Renal cortical epithelial cell (primary cell): ENCODE measurements at regions not wholly inside any gene's neighbourhood (a gene's known extent, or its start where the extent isn't known, plus 50 kb on each side); places are given as distances from the start of the nearest gene placed in this dataset.
A peak's percentile ranks its signal among the peaks of the same experiment; 100 is the strongest.
"Not testable (repeated sequence)": the region's sequence is repeated elsewhere in the genome, so short reads cannot be mapped to it uniquely, and the experiment has no call there.

Source experiments
- DNase-seq: peaks from one replicate; pipeline ENCODE4 v3.0.0-alpha.2; 2011; ENCODE audit warnings: low read depth

- no peak for DNase-seq
These were observed 67.4 kb upstream of the ADGRA1 start for GRCh38 chr10:133020193-133020817.

GRCh38 chr10:133019651-133020050 is 68.1 kb upstream of the ADGRA1 start:
- DNase-seq: no peak

DNA sequence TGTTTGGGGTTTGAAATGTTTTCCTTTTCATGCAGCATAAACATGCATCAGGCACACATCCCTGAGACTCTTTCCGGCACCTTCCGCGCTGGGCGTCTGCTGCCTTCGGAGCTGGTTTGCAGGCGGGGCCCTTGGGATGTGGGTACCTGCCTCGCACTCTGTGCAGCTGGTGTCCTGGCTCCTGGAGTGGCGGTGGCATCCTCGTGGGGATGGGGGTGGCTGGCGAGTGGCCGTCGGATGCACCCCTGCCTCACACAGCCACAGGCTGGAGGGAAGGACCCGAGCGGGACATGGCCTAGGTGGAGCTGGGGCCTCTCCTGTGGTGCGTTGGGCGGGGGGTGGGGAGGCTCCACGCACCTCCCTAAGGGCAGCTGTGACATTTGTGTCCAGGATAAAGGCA is 68.5 kb upstream of the ADGRA1 start:
- DNase-seq: no peak

DNA sequence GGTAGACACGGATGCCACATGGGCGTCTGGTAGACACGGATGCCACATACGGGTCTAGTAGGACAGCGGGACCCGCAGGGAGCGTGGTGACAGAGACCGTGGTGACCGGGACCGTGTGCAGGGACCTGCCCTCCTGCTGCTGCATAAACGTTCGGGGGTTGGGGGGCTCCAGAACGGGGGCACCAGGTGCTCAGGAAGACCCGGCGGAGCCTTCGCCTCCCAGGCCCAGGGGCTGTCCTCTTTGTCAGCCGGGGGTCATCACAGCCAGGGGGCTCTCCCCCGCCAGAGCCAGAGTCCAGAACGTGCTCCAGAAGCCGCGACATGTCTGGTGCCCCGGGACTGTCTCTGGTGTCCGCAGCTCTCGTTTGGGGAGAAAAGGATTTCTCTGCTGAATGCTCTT is 69.2 kb upstream of the ADGRA1 start:
- DNase-seq: no peak

- DNase-seq: no peak
These were observed 70.5 kb upstream of the ADGRA1 start for GRCh38 chr10:133017203-133017601.

GRCh38 chr10:133016493-133017202 is 71.1 kb upstream of the ADGRA1 start:
- DNase-seq: no peak

DNA sequence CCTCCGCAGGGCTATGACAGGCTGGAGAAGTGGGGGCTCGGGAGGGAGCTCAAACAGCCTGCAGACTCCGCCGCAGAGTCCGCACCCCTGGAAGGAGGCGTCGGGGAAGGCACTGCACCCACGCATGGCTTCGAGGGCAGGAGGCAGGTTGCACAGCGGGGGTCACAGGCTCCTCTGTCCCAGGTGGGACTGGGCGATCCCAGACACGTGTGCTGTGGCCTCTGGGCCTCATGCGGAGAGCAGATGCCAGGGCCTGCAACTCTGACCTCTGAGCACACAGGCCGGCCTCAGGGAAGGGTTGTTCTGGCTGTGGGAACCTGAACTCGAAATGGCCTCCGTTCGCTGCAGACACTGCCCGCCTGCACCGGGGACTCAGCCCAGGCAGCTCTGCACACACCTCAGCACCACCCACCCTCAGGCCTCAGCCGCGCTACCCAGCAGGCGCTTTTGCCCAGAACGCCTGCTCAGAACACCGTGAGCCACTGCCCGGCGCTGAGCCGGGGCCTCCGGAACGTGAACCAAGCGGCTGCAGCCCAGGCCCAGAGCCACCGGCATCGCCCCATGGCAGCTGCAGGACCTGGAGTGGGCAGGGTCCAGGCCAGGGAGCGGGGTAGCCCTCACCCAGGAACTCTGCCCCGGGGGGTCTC is 71.8 kb upstream of the ADGRA1 start:
- DNase-seq: no peak

DNA sequence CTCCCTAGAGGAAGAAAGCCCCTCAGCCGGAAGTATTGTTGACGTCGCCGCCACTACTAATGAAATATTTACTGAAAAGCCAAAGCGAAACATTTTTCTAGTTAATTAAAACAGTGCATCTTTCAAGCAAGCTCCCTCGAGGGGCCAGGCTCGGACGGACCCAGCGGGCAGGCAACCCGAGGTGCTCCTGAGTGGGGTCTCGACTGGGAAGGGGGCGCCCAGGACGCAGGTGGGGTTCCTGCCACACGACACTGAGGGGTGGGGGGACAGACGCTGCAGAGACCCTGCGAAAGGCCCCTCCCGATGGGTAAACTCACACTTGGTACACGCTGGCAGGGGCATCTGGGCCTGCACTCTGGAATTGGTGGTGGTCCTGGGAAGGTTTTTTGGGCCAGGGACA is 72.4 kb upstream of the ADGRA1 start:
- DNase-seq: no peak

DNA sequence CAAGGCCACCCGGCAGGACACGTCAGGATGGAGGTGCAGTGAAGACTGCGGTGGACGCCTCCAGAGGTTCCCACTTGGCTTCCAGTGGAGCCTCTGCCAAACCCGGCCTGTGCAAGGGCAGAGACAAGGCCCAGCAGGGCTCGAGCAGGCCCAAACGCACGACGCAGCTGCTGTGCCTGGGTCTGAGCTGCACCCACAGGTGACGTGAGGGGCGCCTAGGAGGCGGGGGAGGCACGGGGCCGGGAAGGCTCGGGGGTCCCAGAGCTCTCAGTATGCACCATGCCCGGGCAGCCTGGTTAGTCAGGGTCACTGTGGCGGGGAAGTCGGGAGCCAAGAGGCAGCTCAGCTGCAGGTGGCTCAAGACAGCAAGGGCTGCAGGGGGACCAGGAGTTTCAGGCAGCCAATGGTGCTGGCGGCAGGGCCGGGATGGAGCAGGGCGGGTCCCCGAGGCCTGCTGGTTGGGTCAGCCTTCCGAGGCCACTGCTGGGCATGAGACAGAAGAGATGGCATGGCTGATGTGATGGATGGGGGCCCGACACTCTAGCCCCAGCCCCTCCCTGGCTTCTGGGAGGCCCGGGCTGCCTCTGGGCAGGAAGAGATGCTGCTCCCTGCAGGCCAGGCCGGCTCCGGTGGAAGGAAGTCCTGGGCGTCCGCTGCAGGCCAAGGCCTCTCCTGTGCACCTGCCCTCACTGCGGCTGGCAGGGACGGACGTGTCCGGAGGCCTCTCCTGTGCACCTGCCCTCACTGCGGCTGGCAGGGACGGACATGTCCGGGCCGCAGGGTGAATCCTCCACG is 72.2 kb upstream of the CFAP46 start:
- DNase-seq: no peak

DNA sequence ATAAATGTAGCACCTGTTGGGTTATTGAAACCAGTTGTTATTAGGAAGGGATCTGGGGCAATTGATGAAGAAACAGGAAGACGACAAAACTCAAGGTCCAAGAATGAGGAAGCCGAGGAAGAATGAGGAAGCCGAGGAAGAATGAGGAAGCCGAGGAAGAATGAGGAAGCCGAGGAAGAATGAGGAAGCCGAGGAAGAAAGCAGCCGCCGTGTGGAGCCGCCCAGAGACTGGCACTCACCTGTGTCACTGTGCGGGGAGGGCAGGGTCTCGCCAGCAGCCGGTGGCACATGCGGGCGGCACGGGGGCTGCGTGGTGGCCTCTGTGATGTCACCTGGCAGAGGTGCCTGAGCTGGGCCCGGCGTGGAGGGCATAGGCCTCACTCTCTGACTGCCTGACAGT is 71.1 kb upstream of the CFAP46 start:
- DNase-seq: no peak

DNA sequence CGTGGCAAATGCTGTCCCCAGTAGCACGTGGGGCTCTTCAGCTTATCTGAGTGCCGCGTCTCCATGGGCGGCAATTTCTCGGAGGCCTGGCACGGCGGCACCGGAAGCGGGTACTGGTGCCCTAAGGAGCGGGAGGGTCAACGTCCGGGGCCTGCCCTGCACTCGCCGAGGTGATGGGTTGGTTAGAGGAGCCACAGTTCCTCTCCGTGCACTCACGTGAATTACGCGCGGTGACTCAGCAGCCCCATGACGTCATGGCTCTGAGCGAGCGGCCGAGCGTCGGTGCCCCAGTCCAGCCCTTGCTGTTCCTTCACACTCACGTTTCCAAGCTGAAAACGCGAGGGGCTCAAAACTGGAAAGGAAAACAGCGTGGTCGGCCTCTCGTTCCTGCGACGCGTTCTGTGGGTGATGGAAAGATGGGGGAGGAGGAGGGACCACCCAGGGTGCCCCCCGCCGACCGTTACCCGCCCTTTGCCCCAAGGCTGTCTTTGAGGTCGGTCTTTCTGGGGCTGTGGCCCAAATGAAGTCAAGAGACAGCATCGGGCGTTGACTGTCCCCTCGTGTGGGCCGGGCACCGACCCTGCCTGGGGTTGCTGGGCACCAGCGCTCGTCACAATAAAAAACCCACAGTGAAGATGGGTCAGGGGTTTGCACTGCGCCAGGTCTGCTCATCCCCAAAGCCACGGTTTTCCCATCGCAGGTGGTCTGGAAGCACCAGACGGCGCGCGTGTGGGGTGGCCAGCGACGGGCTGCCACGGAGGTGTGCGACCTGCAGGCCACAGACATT is 70.4 kb upstream of the CFAP46 start:
- no peak for DNase-seq

GRCh38 chr10:133011882-133012281 is 69.5 kb upstream of the CFAP46 start:
- no peak for DNase-seq

- not testable (repeated sequence) for DNase-seq
These were observed 69.0 kb upstream of the CFAP46 start for GRCh38 chr10:133011393-133011792.

- DNase-seq: not testable (repeated sequence)
These were observed 68.4 kb upstream of the CFAP46 start for GRCh38 chr10:133010843-133011179.

DNA sequence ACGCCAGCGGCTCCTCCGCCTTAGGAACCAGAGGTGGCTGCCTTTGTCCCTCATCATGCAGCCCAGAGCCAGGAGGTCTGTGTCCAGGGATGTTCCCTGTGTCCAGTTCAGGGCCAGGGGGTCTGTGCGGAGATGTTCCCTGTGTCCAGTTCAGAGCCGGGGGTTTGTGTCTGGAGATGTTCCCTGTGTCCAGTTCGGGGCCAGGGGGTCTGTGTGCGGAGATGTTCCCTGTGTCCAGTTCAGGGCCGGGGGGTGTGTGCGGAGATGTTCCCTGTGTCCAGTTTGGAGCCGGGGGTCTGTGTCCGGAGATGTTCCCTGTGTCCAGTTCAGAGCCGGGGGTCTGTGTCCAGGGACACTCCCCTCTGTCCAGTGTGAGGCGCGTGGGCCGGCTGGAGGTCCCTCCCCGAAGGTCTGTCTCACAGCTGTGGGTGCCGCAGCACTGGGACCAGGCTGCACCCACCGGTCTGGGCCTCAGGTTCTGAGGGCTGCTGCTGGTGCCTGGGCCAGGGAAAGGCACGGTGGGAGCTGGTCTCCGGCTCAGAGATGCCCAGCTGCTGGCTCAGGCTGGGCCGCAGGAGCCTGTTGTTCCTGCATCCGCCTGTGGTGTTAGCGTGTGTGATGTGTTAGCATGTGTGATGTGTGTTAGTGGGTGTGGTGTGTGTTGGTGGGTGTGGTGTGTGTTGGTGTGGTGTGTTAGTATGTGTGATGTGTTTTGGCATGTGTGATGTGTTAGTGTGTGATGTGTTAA is 67.9 kb upstream of the CFAP46 start:
- no peak for DNase-seq

- DNase-seq: peak; percentile 16
These were observed 67.0 kb upstream of the CFAP46 start for GRCh38 chr10:133009218-133009950.

DNA sequence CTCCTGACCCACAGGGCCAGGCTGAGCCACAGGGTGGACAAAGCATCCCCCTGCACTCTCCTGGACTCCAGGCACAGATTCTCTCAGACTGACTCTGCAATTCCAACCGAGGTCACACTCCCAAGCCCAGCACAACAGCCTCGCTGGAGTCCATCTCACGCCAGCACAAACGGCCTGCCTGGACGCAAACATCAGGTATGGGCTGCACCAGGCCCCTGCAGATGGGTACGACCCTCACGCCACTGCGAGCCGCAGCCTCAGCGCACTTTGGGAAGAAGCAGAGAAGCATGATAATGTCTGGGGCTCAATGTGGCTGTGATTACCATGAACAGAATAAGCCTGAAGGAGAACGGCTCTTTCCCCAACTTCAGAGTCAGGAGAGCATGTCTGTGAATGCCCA is 66.4 kb upstream of the CFAP46 start:
- DNase-seq: no peak

DNA sequence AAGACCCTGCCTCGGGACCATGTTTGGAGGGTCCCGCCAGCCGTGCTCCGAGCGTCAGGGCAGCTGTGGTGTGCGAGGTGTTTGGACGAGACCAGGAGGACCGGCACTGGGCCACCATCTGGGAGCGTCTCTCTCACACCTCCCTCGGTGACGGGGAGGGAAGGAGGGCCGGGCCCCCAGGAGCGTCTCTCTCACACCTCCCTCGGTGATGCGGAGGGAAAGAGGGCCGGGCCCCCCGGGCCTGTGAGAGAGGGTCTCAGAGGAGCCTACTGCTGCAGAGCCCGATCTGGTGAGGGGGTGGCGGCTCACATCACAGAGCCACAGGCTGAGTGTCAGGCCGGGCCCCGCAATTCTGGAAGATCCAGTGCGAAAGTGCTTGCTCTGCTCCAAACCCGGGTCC is 65.8 kb upstream of the CFAP46 start:
- no peak for DNase-seq

DNA sequence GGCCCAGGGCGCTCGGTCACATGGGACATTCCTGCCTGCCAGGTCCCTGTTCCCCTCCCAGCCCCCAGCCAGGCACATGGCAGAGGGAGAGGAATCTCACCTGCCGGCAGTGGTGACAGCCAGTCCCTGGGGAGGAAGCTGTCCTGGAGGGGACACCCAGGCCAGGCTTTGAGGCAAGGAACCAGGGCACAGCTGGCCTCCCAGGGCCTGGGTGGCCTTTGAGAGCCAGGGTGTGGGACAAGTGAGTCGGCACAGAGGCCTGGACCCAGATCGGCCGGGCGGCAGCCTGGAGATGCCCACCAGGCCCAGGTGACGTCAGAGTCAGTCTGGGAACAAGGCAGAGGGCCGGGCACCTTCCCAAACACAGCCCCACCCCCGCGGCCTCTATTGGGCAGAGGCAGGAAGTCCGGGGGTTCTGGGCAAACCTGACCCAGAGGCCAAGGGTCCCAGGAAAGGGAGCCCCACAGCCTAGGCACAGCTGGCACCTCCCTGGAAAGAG is 65.0 kb upstream of the CFAP46 start:
- no peak for DNase-seq

- no peak for DNase-seq
These were observed 64.4 kb upstream of the CFAP46 start for GRCh38 chr10:133006806-133007205.
